GM23338 (cell line): ENCODE measurements at regions not wholly inside any gene's neighbourhood (a gene's known extent, or its start where the extent isn't known, plus 50 kb on each side); places are given as distances from the start of the nearest gene placed in this dataset.

Experiments
- CTCF ChIP-seq, 2 experiments: fragments of 200-600 bp in 1 of 2; sonication (generic) in 1 of 2; conservative IDR thresholded peaks; 2 replicates each; pipeline versions ENCODE4 v1.5.1 to v1.6.1; 2016 to 2017; ENCODE audit warnings: antibody characterized with exemption in 2 of 2, low read depth in 2 of 2, mild to moderate bottlenecking in 2 of 2, moderate library complexity in 1 of 2
- EZH2 ChIP-seq: fragments of 200-600 bp; sonication (generic); IDR thresholded peaks from one replicate; pipeline ENCODE4 v1.8.0; 2017; ENCODE audit warnings: antibody characterized with exemption, mild to moderate bottlenecking, low read depth; ENCODE audit not compliant: unreplicated experiment
- EZH2phosphoT487 ChIP-seq: fragments of 200-600 bp; sonication (generic); IDR thresholded peaks from one replicate; pipeline ENCODE4 v1.8.1; 2018; ENCODE audit warnings: antibody characterized with exemption; ENCODE audit not compliant: unreplicated experiment
- JUNB ChIP-seq: IDR thresholded peaks from one replicate; pipeline ENCODE4 v1.6.1; 2016; ENCODE audit warnings: antibody characterized with exemption; ENCODE audit not compliant: unreplicated experiment
- POLR2AphosphoS5 ChIP-seq: IDR thresholded peaks from 2 replicates; pipeline ENCODE4 v1.6.1; 2016; ENCODE audit warnings: antibody characterized with exemption, low read depth
- STAT1 ChIP-seq: IDR thresholded peaks from one replicate; pipeline ENCODE4 v1.6.1; 2016; ENCODE audit warnings: antibody characterized with exemption; ENCODE audit not compliant: unreplicated experiment
- ZNF331 ChIP-seq: fragments of 250-450 bp; sonication (Bioruptor Pico); IDR thresholded peaks from 2 replicates; pipeline ENCODE4 v1.5.0; 2020; ENCODE audit warnings: low read depth, mild to moderate bottlenecking, moderate library complexity

- no peak for TF ChIP-seq CTCF (conservative IDR thresholded peaks at IDR 0.05; ENCODE audit: low read depth in 2 of 2)
- TF ChIP-seq EZH2, result no peak
- no peak for TF ChIP-seq POLR2AphosphoS5
- TF ChIP-seq JUNB, result no peak
- TF ChIP-seq EZH2phosphoT487, result no peak
- TF ChIP-seq ZNF331, result no peak
- TF ChIP-seq STAT1, result no peak
These were observed 645.6 kb upstream of the ADGRL2 start for GRCh38 chr1:81155131-81155530.
